GM23338 (cell line): ENCODE measurements at regions not wholly inside any gene's neighbourhood (a gene's known extent, or its start where the extent isn't known, plus 50 kb on each side); places are given as distances from the start of the nearest gene placed in this dataset.

ENCODE experiments used
- ATAC-seq: fragments of 200-7000 bp; cut with Tn5 transposase; 3 replicates; pipeline ENCODE4 v1.9.1; 2020
- DNase-seq: peaks from one replicate; pipeline ENCODE4 v3.0.0-alpha.2; 2015; ENCODE audit warnings: low spot score
- H2AFZ ChIP-seq: fragments of 200-600 bp; sonication (generic); 2 replicates; pipeline ENCODE4 v1.8.0; 2016; ENCODE audit warnings: antibody characterized with exemption, mild to moderate bottlenecking, moderate library complexity
- H3F3A ChIP-seq: fragments of 200-600 bp; sonication (generic); replicated peaks from 2 replicates; pipeline ENCODE4 v1.8.0; 2017; ENCODE audit warnings: antibody characterized with exemption, mixed run types, low read depth
- H3K27ac ChIP-seq: fragments of 200-600 bp; sonication (generic); 2 replicates; pipeline ENCODE4 v1.6.1; 2016; ENCODE audit warnings: low read depth
- H3K27me3 ChIP-seq: fragments of 200-600 bp; sonication (generic); 2 replicates; pipeline ENCODE4 v1.8.0; 2016; ENCODE audit warnings: mild to moderate bottlenecking, mixed run types, moderate library complexity; ENCODE audit not compliant: insufficient read depth
- H3K36me3 ChIP-seq: fragments of 200-600 bp; sonication (generic); 2 replicates; pipeline ENCODE4 v1.8.0; 2016; ENCODE audit warnings: mild to moderate bottlenecking; ENCODE audit not compliant: insufficient read depth
- H3K4me1 ChIP-seq: fragments of 200-600 bp; sonication (generic); 2 replicates; pipeline ENCODE4 v1.8.0; 2016; ENCODE audit warnings: mild to moderate bottlenecking, moderate library complexity; ENCODE audit not compliant: insufficient read depth
- H3K4me2 ChIP-seq: fragments of 200-600 bp; sonication (generic); 2 replicates; pipeline ENCODE4 v1.7.1; 2017; ENCODE audit warnings: mixed run types
- H3K4me3 ChIP-seq: fragments of 200-600 bp; sonication (generic); 2 replicates; pipeline ENCODE4 v1.6.1; 2016; ENCODE audit warnings: mixed run types
- H3K79me2 ChIP-seq: fragments of 200-600 bp; sonication (generic); replicated peaks from 2 replicates; pipeline ENCODE4 v1.8.0; 2017; ENCODE audit warnings: mild to moderate bottlenecking; ENCODE audit not compliant: insufficient read depth
- H3K9me2 ChIP-seq: fragments of 200-600 bp; sonication (generic); 2 replicates; pipeline ENCODE4 v1.8.0; 2017; ENCODE audit not compliant: insufficient read depth
- H4K20me1 ChIP-seq: fragments of 200-600 bp; sonication (generic); replicated peaks from 2 replicates; pipeline ENCODE4 v1.8.0; 2017; ENCODE audit warnings: mild to moderate bottlenecking; ENCODE audit not compliant: insufficient read depth
- H3K27ac Mint-ChIP-seq: 2 replicates; pipeline ENCODE4 v1.8.0; 2020; ENCODE audit warnings: inconsistent platforms, mild to moderate bottlenecking, moderate library complexity, mixed read lengths
- H3K27me3 Mint-ChIP-seq: 3 replicates; pipeline ENCODE4 v1.8.0; 2022; ENCODE audit warnings: low read depth, mild to moderate bottlenecking, moderate library complexity, mixed read lengths, inconsistent platforms; ENCODE audit not compliant: insufficient read depth, poor library complexity
- H3K36me3 Mint-ChIP-seq: 3 replicates; pipeline ENCODE4 v1.8.0; 2021; ENCODE audit warnings: low read depth, mild to moderate bottlenecking, inconsistent platforms, moderate library complexity, mixed read lengths
- H3K4me1 Mint-ChIP-seq: 3 replicates; pipeline ENCODE4 v1.8.0; 2020; ENCODE audit warnings: mild to moderate bottlenecking, inconsistent platforms, mixed read lengths
- H3K4me3 Mint-ChIP-seq: 3 replicates; pipeline ENCODE4 v1.8.0; 2021; ENCODE audit warnings: moderate library complexity, mild to moderate bottlenecking, inconsistent platforms, mixed read lengths
- H3K9me3 Mint-ChIP-seq: 3 replicates; pipeline ENCODE4 v1.8.0; 2020; ENCODE audit warnings: moderate library complexity, mild to moderate bottlenecking, inconsistent platforms, mixed read lengths
- CREB1 ChIP-seq: fragments of 250-450 bp; sonication (Bioruptor Pico); IDR thresholded peaks from 2 replicates; pipeline ENCODE4 v1.5.0; 2020; ENCODE audit warnings: low read depth, mild to moderate bottlenecking, moderate library complexity
- EZH2 ChIP-seq: fragments of 200-600 bp; sonication (generic); IDR thresholded peaks from one replicate; pipeline ENCODE4 v1.8.0; 2017; ENCODE audit warnings: antibody characterized with exemption, mild to moderate bottlenecking, low read depth; ENCODE audit not compliant: unreplicated experiment
- EZH2phosphoT487 ChIP-seq: fragments of 200-600 bp; sonication (generic); IDR thresholded peaks from one replicate; pipeline ENCODE4 v1.8.1; 2018; ENCODE audit warnings: antibody characterized with exemption; ENCODE audit not compliant: unreplicated experiment
- JUNB ChIP-seq: IDR thresholded peaks from one replicate; pipeline ENCODE4 v1.6.1; 2016; ENCODE audit warnings: antibody characterized with exemption; ENCODE audit not compliant: unreplicated experiment
- NANOG ChIP-seq: IDR thresholded peaks from 2 replicates; pipeline ENCODE4 v1.6.1; 2016; ENCODE audit warnings: antibody characterized with exemption, borderline replicate concordance
- STAT1 ChIP-seq: IDR thresholded peaks from one replicate; pipeline ENCODE4 v1.6.1; 2016; ENCODE audit warnings: antibody characterized with exemption; ENCODE audit not compliant: unreplicated experiment
- ZNF114 ChIP-seq: fragments of 250-450 bp; sonication (Bioruptor Pico); IDR thresholded peaks from 2 replicates; pipeline ENCODE4 v1.5.0; 2020; ENCODE audit warnings: mild to moderate bottlenecking, moderate library complexity
- ZNF331 ChIP-seq: fragments of 250-450 bp; sonication (Bioruptor Pico); IDR thresholded peaks from 2 replicates; pipeline ENCODE4 v1.5.0; 2020; ENCODE audit warnings: low read depth, mild to moderate bottlenecking, moderate library complexity
- TF ChIP-seq, protein P1 (sequence below): IDR thresholded peaks from 2 replicates; pipeline ENCODE4 v1.6.1; 2016; ENCODE audit warnings: antibody characterized with exemption
- TF ChIP-seq, protein P2 (sequence below): IDR thresholded peaks from one replicate; pipeline ENCODE4 v1.6.1; 2018; ENCODE audit warnings: antibody characterized with exemption; ENCODE audit not compliant: unreplicated experiment

DNA sequence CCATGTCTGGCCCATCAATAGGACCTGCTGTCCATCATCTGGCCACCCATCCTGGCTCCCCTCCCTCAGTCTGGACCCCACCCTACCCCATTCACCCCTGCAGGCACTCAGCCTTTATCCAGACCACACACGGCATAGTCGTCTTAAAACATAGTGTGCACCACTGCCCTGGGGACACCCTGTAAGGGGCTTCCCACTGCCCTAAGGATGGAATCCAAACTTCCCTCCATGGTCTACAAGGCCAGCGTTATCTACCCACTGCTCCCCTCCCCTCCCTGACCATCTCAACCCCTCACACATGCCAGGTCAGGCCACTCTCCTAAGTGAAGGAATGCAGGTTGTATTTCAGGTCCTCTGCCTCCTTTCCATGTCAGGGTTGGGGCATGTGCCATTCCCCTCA is 352.7 kb upstream of the ZNF507 start:
- H3K27ac Mint-ChIP-seq = no peak overlapping the region
- Histone ChIP-seq H3F3A (no peaks in the 10 kb centered on the region), H3K4me1 (no peaks in the 10 kb centered on the region), H3K79me2 (no peaks in the 10 kb centered on the region), H3K36me3 (no peaks in the 10 kb centered on the region), H3K9me2 (no peaks in the 10 kb centered on the region), H3K4me2 (no peak overlapping the region), H4K20me1 (no peaks in the 10 kb centered on the region), H2AFZ (no peak overlapping the region), H3K27ac (no peak overlapping the region), H3K4me3 (no peak overlapping the region), H3K27me3 (no peaks in the 10 kb centered on the region)
- ATAC-seq (no peak), DNase-seq (no peak)
- TF ChIP-seq CREB1 (no peak), EZH2 (no peak)
- H3K36me3 Mint-ChIP-seq = no peaks in the 10 kb centered on the region
- H3K4me1 Mint-ChIP-seq = peaks cover 7% of the 10 kb centered on the region
- H3K27me3 Mint-ChIP-seq = no peaks in the 10 kb centered on the region
- H3K9me3 Mint-ChIP-seq = peaks cover 4% of the 10 kb centered on the region; the same call in 1 of the 3 replicates
- no peak overlapping the region for H3K4me3 Mint-ChIP-seq

DNA sequence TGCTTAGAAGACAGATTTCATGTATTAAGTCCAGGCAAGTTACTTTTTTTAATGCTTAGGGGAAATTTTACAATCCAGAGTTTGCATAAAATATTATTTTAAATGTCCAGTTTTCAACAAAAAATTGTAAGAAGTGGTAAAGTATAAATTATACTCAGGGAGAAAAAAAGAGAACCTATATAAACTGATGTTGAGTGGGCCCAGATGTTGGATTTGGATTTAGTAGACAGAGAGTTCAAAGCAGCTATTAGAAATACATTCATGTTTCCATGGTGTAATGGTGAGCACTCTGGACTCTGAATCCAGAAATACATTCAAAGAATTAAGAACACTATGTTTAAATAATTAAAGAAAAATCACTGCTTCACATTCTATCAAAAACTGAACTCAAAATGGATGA is 349.9 kb upstream of the ZNF507 start:
- Histone ChIP-seq H3K4me2 (no peak overlapping the region), H3K9me2 (no peaks in the 10 kb centered on the region), H3K4me1 (no peaks in the 10 kb centered on the region), H3F3A (no peaks in the 10 kb centered on the region), H3K4me3 (no peak overlapping the region), H2AFZ (no peak overlapping the region), H3K27ac (no peak overlapping the region), H4K20me1 (no peaks in the 10 kb centered on the region), H3K36me3 (no peaks in the 10 kb centered on the region), H3K27me3 (no peaks in the 10 kb centered on the region), H3K79me2 (no peaks in the 10 kb centered on the region)
- no peak for TF ChIP-seq STAT1
- TF ChIP-seq, protein P1, sequence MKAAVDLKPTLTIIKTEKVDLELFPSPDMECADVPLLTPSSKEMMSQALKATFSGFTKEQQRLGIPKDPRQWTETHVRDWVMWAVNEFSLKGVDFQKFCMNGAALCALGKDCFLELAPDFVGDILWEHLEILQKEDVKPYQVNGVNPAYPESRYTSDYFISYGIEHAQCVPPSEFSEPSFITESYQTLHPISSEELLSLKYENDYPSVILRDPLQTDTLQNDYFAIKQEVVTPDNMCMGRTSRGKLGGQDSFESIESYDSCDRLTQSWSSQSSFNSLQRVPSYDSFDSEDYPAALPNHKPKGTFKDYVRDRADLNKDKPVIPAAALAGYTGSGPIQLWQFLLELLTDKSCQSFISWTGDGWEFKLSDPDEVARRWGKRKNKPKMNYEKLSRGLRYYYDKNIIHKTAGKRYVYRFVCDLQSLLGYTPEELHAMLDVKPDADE = no peak
- Mint-ChIP-seq H3K27me3 (no peaks in the 10 kb centered on the region), H3K9me3 (no peaks in the 10 kb centered on the region), H3K27ac (no peak overlapping the region), H3K4me3 (no peak overlapping the region), H3K4me1 (no peaks in the 10 kb centered on the region), H3K36me3 (no peaks in the 10 kb centered on the region)
- ATAC-seq (no peak), DNase-seq (no peak)

DNA sequence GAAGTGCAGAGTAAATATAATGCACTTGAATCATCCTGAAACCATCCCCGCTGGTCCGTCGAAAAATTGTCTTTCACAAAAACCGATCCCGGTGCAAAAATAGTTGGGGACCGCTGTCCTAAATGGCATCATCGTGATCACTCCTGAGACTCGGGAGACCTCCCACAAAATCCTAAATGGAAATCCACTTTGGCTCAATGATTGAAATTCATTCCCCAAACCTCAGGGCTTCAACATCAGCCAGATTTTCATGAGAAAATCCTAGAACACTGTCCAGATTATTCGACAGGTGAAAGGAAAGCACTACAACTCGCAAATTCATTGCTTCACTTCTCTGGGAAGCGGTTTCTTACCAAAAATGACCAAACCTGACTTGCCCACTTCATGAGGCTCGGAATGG is 335.3 kb upstream of the ZNF507 start:
- Histone ChIP-seq H3K79me2 (no peaks in the 10 kb centered on the region), H3K4me2 (no peak overlapping the region), H3K27ac (no peak overlapping the region), H3K4me3 (no peak overlapping the region), H3K36me3 (no peaks in the 10 kb centered on the region), H3K4me1 (no peaks in the 10 kb centered on the region), H3K27me3 (no peaks in the 10 kb centered on the region), H4K20me1 (no peaks in the 10 kb centered on the region; the same call in 1 of the 2 replicates), H2AFZ (no peak overlapping the region), H3F3A (no peaks in the 10 kb centered on the region), H3K9me2 (no peaks in the 10 kb centered on the region)
- Mint-ChIP-seq H3K4me3 (no peak overlapping the region), H3K27me3 (peaks cover 2% of the 10 kb centered on the region), H3K4me1 (0 out of 3 replicates have a peak, but pooled peaks cover 2% of the 10 kb centered on the region), H3K9me3 (peaks cover 5% of the 10 kb centered on the region; the same call in 1 of the 3 replicates), H3K27ac (no peak overlapping the region), H3K36me3 (no peaks in the 10 kb centered on the region; the same call in 2 of the 3 replicates)
- no peak for DNase-seq
- no peak for ATAC-seq
- TF ChIP-seq NANOG (no peak), EZH2phosphoT487 (no peak), ZNF114 (no peak), ZNF331 (no peak), JUNB (no peak)
- TF ChIP-seq, protein P1 = no peak
- TF ChIP-seq, protein P2, sequence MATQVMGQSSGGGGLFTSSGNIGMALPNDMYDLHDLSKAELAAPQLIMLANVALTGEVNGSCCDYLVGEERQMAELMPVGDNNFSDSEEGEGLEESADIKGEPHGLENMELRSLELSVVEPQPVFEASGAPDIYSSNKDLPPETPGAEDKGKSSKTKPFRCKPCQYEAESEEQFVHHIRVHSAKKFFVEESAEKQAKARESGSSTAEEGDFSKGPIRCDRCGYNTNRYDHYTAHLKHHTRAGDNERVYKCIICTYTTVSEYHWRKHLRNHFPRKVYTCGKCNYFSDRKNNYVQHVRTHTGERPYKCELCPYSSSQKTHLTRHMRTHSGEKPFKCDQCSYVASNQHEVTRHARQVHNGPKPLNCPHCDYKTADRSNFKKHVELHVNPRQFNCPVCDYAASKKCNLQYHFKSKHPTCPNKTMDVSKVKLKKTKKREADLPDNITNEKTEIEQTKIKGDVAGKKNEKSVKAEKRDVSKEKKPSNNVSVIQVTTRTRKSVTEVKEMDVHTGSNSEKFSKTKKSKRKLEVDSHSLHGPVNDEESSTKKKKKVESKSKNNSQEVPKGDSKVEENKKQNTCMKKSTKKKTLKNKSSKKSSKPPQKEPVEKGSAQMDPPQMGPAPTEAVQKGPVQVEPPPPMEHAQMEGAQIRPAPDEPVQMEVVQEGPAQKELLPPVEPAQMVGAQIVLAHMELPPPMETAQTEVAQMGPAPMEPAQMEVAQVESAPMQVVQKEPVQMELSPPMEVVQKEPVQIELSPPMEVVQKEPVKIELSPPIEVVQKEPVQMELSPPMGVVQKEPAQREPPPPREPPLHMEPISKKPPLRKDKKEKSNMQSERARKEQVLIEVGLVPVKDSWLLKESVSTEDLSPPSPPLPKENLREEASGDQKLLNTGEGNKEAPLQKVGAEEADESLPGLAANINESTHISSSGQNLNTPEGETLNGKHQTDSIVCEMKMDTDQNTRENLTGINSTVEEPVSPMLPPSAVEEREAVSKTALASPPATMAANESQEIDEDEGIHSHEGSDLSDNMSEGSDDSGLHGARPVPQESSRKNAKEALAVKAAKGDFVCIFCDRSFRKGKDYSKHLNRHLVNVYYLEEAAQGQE = no peak
